ENCODE measurements at regions not wholly inside any gene's neighbourhood (a gene's known extent, or its start where the extent isn't known, plus 50 kb on each side); places are given as distances from the start of the nearest gene placed in this dataset.

DNA sequence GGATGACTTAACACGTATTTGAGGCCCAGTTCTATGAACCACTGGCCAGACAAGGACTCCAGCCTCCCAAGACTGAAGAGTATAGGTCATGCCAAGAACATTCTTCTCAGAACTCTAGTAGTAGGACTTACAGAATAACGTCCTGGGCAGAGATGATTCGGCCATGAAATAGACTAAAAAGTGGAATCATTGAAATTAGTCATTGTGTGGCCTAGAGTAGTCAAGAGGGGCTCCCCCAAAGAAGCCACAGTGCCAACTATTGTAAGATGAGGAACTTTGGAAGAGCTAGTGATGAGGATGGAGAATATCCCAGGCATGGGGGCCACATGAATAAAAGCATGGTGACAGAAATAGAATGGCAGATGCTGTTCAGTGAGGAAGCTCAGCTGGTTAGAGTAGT, 101.1 kb downstream of the TRIB2 start:
- TF ChIP-seq CTCF (IDR thresholded peaks at IDR 0.05) (no peak), POLR2A (IDR thresholded peaks at IDR 0.05) (no peak), POLR2AphosphoS5 (IDR thresholded peaks at IDR 0.05) (no peak), EP300 (IDR thresholded peaks at IDR 0.05) (no peak)

Data from suprapubic skin (tissue), 4 donors.